GM18909 (cell line): ENCODE measurements at regions not wholly inside any gene's neighbourhood (a gene's known extent, or its start where the extent isn't known, plus 50 kb on each side); places are given as distances from the start of the nearest gene placed in this dataset.
"Not testable (repeated sequence)": the region's sequence is repeated elsewhere in the genome, so short reads cannot be mapped to it uniquely, and the experiment has no call there.

ENCODE experiments used
- ATAC-seq: cut with Tn5 transposase; IDR thresholded peaks from one replicate; pipeline ENCODE4 v1.9.1; 2021; ENCODE audit warnings: mild to moderate bottlenecking; ENCODE audit not compliant: unreplicated experiment, poor library complexity

DNA sequence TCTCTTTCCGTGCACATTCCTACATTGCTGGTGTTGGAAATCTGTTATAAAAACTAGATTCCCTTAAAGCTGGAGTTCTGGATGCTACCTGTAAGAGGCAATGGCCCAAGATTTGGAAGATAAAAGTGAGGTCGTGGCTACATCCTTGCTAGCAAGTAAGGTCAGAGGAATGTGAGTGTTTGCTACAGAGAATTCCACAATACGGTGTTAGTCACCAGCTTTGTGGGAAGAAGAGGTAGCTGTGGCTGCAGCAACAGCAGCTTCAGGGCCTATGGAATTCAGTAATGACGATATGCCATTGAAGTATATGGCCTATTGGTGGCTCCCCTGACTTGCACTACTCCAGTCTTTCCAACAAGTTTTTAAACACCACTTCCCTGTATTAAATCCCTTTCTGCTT lies 227.7 kb upstream of the TMEM260 start:
- ATAC-seq, result no peak

GRCh38 chr14:56352999-56353398 lies 226.6 kb upstream of the TMEM260 start:
- no peak for ATAC-seq

- no peak for ATAC-seq
Measured at GRCh38 chr14:56357428-56357827, 222.2 kb upstream of the TMEM260 start.

DNA sequence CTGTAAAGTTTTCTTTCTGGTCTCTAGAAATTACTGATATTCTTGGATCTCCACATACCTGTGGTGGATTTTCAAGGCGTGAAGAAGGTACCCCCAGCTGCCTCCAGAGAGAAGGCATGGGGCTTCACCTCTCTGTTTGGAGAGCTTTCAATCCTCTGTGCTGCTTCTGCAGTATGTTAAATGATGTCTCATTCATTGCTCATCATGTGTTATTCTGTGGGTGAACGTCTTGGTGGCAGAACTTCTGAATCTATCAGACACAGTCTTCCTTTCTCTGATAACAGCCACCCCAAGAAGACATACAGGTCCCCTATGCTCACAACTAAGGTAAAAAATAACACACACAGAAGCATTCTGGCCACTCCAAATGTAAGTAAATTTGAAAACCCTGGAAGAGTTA lies 221.3 kb upstream of the TMEM260 start:
- ATAC-seq, result no peak

- ATAC-seq, result peak; percentile 97
Measured at GRCh38 chr14:56358851-56359614, 220.6 kb upstream of the TMEM260 start.

DNA sequence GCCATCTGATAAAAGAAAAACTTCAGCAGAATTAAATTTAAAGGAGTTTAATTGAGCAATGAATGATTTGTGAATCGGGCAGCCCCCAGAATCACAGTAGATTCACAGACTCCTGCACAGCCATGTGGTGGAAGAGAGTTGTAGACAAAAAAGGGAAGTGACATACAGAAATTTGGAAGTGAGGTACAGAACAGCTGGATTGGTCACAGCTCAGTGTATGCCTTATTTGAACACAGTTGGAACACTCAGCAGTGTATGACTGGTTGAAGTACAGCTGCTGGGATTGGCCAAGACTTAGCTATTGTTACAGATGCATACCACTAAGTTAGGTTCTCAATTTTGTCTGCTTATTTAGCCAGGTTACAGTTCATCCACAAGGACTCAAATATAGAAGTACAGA lies 213.9 kb upstream of the TMEM260 start:
- ATAC-seq, result not testable (repeated sequence)

DNA sequence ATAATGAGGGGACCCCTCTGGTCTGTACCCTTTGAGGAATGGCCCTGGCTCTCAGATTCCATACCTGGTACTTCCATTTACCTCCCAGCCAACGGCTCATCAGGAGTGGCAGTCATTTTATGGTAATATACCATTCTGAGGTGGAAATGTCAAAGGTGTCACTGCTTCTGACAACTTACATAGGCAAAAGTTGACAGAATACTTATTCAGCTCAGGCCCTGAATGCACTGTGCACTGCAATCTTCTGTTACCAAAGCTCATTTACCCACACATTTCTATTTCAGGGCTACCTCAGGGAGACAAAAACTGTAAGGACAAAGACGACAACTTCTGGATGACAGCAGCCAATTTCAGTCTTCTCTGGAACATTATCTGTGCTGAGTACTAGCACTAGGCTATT lies 212.2 kb upstream of the TMEM260 start:
- no peak for ATAC-seq

- ATAC-seq, result no peak
Measured at GRCh38 chr14:56371737-56372136, 207.9 kb upstream of the TMEM260 start.

DNA sequence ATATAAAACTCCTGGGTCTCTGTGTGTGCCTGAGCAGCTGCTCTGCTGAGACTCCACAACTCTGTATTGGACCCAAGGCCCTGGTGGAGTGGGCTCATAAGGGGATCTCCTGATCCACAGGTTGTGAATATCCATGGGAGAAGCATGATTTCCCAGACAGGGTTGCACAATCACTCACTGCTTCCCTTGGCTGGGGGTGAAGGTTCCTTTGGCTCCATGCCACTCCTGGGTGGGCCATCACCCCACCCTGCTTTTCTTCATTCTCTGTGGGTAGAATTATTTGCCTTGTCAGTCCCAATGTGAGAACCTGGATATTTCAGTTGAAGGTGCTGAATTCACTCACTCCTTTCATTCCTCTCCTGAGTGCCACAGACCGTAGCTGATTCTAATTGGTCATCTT lies 205.2 kb upstream of the TMEM260 start:
- no peak for ATAC-seq

DNA sequence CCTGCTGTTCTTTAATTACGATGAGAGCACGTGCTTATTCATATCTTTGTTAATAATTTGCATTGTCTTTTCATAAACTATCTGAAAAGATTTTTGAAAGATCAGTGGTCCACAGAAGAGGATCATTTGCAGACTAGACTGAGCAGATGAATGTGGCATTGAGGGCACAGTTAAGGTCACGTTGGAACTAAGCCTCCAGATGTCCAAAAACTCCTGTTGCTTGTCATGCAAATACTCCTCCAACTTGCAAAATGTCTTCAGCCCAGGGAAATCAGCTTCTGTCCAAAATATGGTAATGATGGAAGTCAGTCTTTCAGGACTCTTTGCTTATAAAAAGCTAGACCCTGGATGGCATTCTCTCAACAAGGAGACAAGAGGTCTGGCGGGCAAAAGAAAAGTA lies 201.6 kb upstream of the TMEM260 start:
- ATAC-seq, result no peak

- ATAC-seq, result no peak
Measured at GRCh38 chr14:56378475-56378877, 201.1 kb upstream of the TMEM260 start.

- no peak for ATAC-seq
Measured at GRCh38 chr14:56379956-56380355, 199.6 kb upstream of the TMEM260 start.

GRCh38 chr14:56386024-56386423 lies 193.6 kb upstream of the TMEM260 start:
- no peak for ATAC-seq

GRCh38 chr14:56390859-56391258 lies 188.7 kb upstream of the TMEM260 start:
- ATAC-seq, result no peak

- no peak for ATAC-seq
Measured at GRCh38 chr14:56394826-56395530, 184.6 kb upstream of the TMEM260 start.

GRCh38 chr14:56400109-56400825 lies 179.3 kb upstream of the TMEM260 start:
- no peak for ATAC-seq

- no peak for ATAC-seq
Measured at GRCh38 chr14:56412468-56413434, 166.8 kb upstream of the TMEM260 start.

GRCh38 chr14:56413721-56414120 lies 165.9 kb upstream of the TMEM260 start:
- no peak for ATAC-seq

- no peak for ATAC-seq
Measured at GRCh38 chr14:56414236-56414635, 165.4 kb upstream of the TMEM260 start.

GRCh38 chr14:56416213-56416612 lies 163.4 kb upstream of the TMEM260 start:
- ATAC-seq, result no peak
